Ovary (tissue), 3 donors: ENCODE measurements at regions not wholly inside any gene's neighbourhood (a gene's known extent, or its start where the extent isn't known, plus 50 kb on each side); places are given as distances from the start of the nearest gene placed in this dataset.

Source experiments
- CTCF ChIP-seq, 3 donors: fragments of 450-650 bp in 2 of 3; fragments of 200-600 bp in 1 of 3; IDR thresholded peaks; one replicate each; pipeline versions ENCODE4 v1.5.1 to v1.8.0; 2016 to 2022; ENCODE audit warnings: antibody characterized with exemption in 3 of 3, mild to moderate bottlenecking in 1 of 3
- POLR2A ChIP-seq: fragments of 450-650 bp; IDR thresholded peaks from one replicate; pipeline ENCODE4 v1.6.1; 2017; ENCODE audit warnings: antibody characterized with exemption, mild to moderate bottlenecking, moderate library complexity
- donor health status: DM: no; HTN: no; CAD: no.

GRCh38 chr11:28447226-28447625, 339.0 kb downstream of the METTL15 start:
- TF ChIP-seq CTCF (IDR thresholded peaks at IDR 0.05) = no peak
- TF ChIP-seq POLR2A = no peak
